HT1080 (cell line): ENCODE measurements at regions not wholly inside any gene's neighbourhood (a gene's known extent, or its start where the extent isn't known, plus 50 kb on each side); places are given as distances from the start of the nearest gene placed in this dataset.
"Not testable (repeated sequence)": the region's sequence is repeated elsewhere in the genome, so short reads cannot be mapped to it uniquely, and the experiment has no call there.

Experiments used
- DNase-seq: peaks from one replicate; pipeline ENCODE4 v3.0.0-alpha.2; 2015; ENCODE audit warnings: low read depth

DNA sequence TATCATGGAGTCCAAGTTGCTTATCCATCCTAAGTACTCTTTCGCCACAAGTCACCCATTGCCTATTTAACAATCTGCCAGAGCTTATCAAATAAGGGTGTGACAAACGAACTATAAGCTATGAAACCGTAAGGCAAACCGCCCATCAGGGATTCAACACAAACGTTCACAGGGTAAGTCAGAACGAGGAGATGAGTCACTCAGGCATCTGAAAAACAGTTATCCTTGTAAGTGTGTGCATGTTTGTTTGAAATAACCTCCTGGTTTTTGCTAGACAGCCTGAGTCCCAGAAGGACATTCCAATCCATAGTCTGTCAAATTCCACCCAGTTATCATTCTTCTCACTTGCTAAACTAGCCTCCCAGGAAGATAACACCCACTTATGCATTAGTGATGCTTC is 299.1 kb downstream of the PAX3 start:
- DNase-seq: peak; percentile 94

DNA sequence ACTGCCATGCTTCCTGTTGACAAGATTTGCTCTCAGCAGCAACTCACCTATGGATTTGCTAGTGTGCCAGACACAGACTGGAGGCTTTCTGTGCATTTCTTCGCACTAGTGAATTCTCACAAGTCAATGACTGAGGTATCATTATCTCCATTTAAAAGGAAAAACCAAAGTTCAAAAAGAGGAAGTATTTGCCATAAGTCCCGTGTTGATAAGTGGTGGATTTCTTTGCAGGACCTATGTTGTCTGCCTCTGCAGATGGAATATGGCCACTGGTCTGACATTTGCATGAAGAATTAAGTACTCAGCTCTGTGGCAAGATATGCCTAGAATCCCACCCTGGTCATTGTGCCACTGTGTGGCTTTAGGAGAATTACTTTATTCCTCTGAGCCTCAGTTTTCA is 299.6 kb downstream of the PAX3 start:
- DNase-seq: no peak

DNA sequence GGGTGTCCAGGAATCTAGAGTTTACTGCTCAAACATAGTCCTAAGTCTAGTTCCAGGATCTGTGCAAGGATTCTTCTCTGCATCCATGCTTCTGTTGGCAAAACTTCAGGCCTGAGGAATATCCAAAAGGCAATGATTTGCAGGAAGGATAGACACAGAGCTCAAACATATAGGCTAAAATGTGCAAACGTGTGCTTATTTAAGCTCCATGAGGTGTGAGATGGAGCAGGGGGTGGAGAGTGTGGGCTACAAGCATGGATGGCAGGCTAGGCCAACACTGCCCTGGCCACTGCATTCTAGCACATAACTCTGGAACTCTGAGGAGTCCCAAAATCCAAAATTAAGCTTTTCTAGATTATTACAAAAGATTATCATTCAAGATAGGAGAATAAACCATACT is 301.1 kb downstream of the PAX3 start:
- DNase-seq: no peak

DNA sequence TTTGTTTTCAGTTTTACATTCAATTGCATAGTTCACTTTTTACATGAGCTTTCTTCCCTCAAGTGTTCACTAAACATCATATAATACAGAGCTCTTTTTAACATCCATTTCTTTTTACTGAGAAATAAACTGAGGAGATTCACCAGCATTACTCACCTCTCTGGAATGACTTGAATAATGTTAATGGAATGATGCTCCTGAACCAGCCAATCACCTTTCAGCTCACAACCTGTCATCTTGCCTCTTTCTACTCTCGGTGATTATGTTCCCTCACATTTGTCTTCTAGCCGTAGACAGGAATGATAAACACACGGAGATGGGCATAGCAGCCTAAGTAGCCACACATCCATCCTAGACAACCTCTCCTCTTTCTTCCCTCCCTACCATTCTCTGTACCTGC is 301.7 kb downstream of the PAX3 start:
- DNase-seq: peak; percentile 94

DNA sequence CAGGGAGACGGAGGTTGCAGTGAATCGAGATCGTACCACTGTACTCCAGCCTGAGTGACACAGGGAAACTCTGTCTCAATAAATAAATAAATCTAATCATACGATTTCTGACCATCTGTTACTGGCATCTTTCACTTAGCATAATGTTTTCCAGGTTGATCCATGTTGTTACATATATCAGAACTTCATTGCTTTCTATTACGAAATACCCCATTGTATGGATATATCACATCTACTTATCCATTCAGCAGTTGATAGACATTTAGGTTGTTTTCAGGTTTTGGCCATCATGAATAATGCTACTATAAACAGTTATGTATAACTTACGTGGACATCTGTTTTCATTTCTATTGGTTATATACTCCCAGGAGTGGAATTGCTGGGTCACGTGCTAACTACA is 303.9 kb downstream of the PAX3 start:
- DNase-seq: no peak

DNA sequence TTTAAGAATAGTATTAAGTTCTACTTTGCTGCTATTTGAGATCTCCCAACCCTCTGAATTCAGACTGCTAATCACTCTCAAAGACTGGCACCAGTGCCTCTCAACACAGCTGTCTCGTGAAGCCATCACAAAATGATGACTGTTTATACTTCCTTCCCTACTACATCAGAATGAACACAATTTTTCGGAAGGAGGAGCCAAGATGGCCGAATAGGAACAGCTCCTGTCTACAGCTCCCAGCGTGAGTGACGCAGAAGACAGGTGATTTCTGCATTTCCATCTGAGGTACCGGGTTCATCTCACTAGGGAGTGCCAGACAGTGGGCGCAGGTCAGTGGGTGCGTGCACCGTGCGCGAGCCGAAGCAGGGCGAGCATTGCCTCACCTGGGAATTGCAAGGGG is 314.4 kb downstream of the PAX3 start:
- DNase-seq: not testable (repeated sequence)

DNA sequence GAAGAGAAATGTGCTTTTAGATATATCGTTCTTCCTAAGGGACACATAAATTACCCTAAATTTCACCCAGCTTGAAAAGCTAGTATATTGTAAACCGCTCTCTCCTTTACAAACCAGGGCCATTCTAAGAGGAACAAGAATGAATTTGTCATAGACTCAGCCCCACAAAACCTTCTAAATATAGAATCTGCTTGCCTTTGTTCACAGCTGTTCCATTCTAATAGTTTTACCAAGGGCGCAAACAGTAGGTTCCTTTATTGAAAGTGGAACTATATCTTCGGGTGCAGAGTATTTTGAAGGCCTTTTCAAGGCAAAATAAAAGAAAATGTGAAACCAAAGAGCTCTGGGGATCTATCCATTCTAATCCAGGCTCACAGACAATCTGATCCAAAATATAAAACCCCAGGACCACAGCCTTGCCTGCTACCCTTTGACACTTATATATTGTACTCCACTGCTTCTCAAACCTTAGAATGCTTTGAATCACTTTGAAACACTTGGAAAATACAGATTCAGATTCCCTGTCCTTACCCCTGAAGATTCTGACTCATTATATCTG is 316.8 kb downstream of the PAX3 start:
- DNase-seq: no peak

DNA sequence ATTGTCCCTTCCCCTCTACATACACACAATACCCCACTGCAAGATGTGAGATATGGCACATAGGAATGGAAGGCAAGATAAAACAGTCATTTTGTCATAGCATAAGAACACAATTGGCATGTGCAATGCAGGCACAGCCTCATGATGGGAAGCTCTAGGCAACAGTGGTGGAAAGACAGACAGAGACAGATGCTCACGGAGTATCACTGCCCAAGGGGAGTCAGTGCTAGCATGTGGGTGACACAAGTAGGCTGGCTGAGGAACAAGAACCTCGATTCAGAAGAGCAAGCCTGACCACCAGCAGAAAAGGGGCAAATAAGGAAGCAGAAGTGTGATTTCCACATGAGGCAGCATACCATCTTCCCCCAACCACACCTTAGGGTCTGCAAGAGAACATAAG is 323.6 kb downstream of the PAX3 start:
- DNase-seq: no peak

DNA sequence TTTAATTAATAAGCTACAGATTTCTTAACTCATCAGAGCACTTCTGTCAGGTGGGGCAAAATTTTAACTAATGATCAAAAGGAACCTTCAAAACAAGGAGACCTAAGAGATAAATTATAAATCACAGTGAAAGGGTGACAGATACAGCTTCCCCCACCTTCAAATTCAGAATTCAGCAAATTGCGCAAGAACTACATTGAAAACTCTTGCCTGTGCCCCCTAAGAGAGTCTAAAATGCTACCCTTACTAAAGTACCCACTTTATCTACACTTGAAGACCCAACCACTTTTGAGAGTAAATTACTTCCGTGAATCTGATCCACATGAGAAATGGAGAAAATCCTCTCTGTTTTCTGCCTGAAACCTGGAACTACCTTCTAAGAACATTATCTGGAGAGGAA is 324.9 kb downstream of the PAX3 start:
- no peak for DNase-seq

DNA sequence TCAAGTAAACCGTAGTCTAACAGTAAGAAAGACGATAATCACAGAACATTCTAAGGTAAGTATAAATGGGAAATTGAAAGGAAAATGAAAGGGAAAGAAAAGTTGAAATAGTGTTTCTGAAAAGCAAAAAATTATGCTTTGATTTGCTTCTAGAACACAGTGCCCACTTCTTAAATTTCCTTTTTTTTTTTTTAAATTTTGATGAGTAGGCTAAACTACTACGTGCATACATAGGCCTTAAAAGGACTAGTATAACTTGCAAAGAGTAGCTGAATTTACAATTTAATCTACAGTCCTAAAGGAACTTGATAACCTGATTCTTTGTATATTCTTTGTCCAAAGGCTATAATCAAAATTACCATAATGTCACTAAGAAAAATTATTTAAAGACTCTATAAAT is 325.3 kb downstream of the PAX3 start:
- DNase-seq: no peak

DNA sequence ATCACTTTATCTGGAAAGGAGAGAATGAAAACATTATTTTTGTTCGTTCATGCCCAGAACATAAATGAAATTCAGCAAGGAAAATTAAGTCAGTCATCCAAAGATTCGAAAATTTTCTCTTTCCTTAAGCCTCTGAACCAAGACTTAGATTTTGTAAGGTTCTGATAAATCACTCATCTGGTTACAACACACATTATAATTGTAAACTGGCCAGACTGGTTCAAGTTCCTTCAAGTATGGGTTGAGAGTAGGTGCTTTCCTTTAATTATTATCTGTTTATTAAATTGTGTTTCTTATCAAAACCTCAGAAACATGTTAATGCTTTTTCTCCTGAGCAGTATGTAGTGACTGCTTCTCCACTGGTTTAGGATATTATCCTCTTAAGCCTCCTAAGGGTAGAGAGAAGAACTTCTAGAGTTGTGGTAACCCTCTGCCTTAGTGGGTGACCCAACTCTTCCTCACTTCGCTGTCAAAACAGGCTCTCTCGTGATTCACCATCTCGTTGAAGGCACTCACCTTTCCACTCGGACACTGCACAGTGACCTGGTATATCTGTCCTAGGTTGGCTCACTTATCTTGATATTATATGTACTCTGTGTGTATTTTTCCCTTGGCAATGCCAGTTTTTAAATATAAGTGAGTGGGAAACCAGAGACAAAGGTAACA is 325.9 kb downstream of the PAX3 start:
- no peak for DNase-seq

DNA sequence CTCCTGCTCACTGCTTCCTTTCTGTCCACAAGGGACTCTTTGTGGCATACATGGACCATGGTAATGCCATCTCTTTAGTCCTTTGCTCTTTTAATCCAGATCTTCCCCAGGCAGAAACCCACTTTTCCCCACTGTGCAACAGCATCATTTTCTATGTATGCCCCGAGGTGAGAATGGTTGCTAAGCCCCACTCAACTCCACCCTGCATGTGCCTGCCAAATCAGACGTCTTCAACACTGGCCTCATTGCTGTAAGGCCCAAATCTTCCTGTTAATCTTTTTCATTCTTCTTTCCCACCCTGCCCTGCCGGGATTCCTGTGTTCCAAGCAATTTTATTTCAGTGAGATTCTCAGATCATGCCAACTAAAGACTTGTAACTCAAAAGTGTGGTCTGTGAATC is 328.4 kb downstream of the PAX3 start:
- DNase-seq: no peak

DNA sequence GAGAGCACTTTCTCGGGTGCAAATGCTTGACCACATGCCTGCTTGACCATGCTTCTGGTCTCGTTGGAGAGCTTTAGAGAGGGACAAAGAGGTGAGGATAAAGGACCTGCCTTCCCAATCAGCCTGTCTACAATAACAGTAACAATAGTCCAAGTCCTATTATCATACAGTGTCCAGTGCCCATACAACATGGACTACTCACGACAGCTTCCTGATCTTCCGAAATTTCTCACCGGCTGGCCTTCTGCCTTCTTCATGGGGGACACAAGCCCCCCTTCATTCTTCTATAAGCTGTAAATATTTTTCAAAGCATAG is 329.0 kb downstream of the PAX3 start:
- no peak for DNase-seq

DNA sequence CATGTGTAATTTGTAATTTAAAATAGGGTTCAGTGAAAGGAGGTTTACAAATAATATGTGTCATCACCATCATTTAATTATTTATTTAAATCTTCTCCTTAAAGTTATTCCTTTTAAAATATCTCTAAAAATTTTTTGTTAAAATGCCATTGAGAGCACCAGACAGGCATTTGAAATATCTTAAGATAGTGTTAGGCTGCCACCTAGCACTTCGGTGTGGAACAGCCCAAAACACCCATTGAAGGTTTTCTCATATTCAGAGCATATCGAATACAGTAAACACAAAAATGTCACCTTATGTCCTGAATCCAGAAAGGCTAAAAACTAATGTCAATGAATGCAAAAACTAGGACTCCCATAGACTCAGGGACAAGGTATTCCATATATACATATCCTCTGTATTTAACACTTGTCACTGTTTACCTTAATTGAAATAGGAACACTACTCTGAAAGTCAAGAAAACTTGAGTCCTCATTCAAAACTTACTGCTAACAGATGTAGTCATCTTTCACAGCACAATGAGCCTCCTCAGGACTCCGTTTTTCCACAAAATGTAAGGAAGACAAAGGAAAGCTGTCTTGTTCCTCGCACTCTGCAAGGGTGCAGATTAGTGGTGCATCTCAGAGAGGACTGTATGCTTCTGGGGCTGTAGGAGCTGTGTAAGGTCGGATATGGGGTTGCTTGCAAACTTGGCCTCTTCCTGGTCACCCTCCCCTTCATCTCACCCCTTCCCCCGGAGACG is 329.5 kb downstream of the PAX3 start:
- peak; percentile 42 for DNase-seq

DNA sequence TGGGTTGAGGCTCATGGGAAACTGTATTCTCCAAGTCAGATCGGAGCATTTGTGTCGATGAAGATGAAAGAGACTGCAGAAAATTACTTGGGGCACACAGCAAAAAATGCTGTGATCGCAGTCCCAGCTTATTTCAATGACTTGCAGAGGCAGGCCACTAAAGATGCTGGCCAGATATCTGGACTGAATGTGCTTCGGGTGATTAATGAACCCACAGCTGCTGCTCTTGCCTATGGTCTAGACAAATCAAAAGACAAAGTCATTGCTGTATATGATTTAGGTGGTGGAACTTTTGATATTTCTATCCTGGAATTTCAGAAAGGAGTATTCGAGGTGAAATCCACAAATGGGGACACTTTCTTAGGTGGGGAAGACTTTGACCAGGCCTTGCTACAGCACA is 336.6 kb downstream of the PAX3 start:
- DNase-seq: no peak

DNA sequence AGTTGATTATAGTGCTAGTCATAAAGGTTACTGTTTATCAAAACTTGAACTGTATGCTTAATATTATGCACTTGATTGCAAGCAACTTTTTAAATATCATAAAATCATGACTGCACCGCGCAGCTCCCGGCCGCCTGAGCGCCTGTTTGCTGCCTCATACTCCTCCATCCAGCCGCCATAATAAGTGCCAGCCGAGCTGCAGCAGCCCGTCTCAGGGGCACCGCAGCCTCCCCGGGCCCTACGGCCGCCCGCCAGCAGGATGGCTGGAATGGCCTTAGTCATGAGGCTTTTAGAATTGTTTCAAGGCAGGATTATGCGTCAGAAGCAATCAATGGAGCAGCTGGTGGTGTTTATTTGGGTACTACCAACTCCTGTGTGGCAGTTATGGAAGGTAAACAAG is 337.2 kb downstream of the PAX3 start:
- DNase-seq: no peak

DNA sequence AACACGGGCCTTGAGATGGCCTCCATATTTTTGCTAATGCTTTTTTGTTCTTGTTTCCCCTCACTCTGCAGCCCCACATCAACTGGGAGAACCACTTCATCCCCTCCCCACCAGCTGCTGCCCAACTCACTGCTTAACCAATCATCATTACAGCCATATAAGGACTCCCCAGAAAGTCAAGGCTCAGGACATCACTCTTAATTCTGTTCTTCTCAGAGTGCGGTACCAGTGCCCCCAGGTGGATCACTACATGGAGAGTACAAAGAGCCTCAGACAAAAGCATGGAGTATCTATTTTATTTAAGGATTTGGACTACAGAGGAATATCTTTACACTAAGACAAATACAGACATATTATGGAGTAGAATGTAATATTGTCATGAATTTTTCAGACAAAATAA is 340.6 kb downstream of the PAX3 start:
- peak; percentile 7 for DNase-seq

DNA sequence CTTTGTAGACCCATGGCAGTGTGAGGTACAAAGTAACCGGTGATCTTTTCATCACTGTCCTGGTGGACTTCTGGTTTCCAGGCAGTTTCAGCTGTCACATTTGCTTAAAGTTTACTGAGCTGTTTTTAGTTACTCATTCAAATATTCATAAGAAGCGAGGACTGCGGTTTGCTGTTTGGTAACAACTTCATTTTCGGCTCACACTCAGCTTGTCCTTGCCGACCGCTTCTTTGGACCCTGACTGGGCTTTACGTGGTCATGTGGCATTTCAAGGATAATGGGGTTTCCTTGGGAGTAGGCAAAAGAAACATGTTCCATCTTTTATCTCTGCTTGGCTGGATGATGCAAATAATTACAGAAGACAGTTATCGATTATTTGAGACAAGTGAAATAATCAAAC is 350.7 kb downstream of the PAX3 start:
- DNase-seq: no peak

DNA sequence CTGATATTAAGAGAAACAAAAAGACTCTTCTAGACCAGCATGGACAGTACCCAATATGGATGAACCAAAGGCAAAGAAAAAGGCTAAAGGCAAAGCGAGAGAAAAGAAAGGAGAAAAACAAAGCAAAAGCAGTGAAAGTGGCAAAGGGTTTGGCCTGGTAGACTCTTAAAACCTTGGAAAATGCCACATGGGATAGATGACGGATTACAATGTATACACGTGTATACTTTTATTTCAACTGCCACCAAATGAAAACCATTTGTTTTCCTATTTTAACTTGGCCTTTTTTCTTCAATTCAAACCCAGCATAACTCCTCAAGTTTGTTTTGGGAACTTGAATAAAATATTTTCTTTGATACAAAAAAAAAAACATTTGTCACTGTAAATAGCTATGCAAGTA is 354.3 kb downstream of the PAX3 start:
- DNase-seq: not testable (repeated sequence)

DNA sequence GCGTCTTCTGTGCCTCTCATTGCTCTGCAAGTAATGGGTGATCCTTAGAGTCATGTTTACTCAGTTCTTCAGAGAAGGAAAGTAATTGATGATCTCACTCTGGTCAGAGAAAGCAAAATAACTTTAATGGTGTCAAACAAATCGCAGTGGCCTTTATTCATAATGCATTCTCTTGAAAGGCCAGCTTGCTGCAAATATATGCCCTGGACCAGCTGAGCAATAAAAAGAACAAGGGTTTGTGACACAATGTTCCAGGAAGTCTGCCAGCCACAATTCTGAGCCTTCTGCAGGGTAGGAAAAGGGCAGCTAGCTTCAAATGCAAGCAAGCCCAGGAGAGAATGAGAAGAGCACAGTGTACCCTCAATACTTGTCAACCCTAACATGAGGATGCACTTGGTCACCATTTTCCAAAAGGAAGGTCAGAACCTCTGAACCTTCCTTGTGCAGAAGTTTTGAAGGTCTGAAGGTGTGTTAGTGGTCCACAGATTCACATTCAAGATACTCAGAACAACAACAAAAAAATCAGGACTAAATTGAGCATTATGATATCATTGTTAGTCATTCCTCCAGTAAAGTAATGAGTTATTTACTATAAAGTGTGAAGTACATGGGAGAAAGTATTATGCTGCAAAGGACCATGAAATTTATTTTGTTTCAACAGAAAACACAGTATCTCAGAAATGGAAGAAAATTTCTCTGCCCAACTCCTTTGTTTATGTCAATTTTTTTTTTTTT is 355.6 kb downstream of the PAX3 start:
- peak; percentile 78 for DNase-seq

DNA sequence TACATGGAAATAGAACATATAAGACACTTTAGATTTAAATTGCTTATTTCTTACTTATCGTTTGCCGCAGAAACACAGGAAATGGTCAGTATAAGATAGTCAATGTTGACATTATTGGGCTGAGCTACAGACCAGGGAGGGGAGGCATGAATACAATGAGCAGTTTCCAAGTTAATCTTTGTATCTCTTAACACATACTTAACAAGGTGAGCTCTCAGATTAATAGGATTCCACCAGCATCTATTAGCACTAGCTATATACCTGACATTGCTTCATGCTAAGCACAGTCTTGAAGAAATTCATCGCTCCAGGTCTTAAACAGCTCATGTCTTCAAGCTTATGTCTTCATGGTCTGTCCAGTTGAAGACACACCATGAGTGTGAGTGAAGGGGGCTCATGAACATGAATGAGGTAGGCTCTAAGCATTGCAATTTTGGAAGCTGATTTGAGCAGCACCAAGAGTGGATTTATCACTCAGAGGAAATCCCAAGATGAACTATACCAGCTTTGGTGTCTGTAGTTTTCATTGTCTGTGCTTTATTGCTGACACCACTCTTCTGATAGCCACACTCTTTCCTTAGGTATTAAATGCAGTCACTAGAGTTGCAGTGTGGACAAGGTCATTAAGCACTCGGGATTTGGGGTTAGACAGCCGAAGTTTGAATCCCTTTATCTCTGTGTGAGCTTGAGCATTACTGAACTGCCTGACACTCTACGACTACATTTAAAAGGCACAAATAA is 359.3 kb upstream of the EPHA4 start:
- no peak for DNase-seq

DNA sequence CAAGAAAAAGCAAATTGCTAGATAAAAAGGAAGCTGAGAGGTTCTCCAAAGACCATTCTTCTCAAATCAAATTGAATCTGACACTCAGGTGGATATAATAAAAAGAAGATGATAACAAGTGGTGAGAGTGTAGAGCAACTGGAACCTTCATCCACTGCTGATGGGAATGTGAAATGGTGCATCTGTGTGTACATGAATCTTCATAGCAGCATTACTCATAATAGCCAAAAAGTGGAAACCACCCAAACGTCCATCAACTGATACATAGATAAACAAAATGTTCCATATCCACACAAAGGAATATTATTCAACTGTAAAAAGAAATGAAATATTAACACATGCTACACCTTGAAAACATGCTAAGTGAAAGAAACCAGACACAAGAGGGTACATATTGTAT is 357.2 kb upstream of the EPHA4 start:
- no peak for DNase-seq
